GM21737 (cell line): ENCODE measurements at regions not wholly inside any gene's neighbourhood (a gene's known extent, or its start where the extent isn't known, plus 50 kb on each side); places are given as distances from the start of the nearest gene placed in this dataset.
"Not testable (repeated sequence)": the region's sequence is repeated elsewhere in the genome, so short reads cannot be mapped to it uniquely, and the experiment has no call there.

Experiments used
- ATAC-seq: cut with Tn5 transposase; IDR thresholded peaks from one replicate; pipeline ENCODE4 v1.9.1; 2021; ENCODE audit warnings: mild to moderate bottlenecking, moderate library complexity; ENCODE audit not compliant: unreplicated experiment

DNA sequence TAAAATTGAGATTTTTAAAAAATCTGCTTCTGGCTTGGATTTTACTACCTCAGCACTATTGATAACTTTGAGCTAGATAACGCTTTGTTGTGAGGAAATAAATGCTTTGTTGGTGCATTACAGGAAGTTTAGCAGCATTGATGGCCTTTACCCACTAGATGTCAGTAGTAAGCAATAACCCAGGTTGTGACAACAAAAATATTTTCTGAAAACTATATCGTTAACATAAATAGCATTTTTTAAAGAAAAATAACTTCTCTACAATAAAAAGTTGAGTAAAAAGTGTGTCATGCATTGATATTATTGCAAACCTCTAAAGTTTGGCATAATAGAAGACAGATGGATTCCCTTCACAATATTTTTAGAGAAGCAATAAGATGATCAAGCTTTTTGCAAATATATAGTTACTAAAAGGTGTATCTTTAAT lies 1246.5 kb downstream of the UQCRFS1 start:
- ATAC-seq: no peak

- ATAC-seq: no peak
Measured at GRCh38 chr19:27964185-27964584, 1248.8 kb downstream of the UQCRFS1 start.

GRCh38 chr19:27962264-27962663 lies 1250.7 kb downstream of the UQCRFS1 start:
- ATAC-seq: no peak

DNA sequence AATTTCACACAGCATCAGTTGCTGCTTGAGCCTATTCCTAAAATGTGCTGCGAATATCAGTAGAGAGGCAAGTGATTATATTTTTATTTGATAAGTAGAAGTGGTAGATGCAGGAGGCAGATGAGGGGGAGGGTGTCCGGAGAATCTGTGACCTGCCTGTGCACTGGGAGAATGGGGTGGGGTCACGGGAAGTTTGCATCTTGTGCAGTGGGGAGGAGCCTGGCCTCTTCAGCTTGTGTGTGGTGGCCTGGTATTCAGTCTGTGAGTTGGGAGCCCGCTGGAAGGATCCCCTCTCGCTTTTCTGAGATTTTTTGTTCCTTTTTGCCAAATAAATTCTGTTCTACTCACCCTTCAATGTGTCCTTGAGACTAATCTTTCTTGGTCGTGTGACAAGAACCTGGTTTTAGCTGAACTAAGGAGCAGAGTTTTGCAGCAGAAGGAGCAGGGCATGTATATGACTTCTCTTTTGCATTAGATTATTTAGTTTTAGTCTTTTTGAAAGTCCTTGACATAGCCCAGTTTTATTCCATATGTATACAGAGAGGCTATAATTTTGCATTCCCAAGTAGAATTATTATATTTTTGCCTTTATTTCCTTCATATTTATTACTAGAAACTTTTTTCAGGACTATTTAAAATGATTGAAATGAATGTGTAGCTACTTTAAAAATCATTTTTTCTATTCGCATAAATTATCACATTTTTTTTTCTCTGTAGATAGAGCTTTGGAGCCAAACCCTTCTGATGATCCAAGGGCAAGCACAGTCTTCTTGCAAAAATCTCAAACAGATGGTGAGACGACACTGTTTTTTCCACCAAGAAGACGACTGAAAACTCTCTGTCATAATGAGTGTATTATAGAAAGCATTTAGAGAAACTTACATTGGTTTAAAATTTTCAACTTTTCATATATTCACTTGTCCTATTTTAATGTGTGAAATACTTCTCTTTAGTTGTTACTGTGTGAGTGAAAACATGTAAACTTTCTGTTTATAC lies 1257.2 kb downstream of the UQCRFS1 start:
- no peak for ATAC-seq

GRCh38 chr19:27942607-27943006 lies 1270.3 kb downstream of the UQCRFS1 start:
- not testable (repeated sequence) for ATAC-seq

DNA sequence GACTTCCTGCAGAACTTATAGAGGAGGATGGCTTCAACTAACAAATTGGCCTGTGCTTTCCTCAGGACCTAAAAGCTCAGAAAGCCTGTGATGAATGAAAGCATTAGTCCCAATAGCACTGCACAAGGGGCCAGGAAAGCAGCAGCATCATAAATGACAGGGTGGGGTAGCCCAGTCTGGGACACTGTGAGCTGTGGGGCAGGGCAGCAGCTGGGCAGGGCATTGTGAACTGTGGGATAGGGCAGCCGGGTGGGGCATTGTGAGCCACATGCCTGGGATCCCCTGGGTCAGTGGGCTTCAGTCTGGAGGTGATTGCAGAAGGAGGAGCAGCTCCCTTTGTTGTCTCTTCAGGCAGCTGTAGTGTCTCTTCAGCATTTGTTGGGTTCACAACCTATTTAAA lies 1276.8 kb downstream of the UQCRFS1 start:
- ATAC-seq: no peak

DNA sequence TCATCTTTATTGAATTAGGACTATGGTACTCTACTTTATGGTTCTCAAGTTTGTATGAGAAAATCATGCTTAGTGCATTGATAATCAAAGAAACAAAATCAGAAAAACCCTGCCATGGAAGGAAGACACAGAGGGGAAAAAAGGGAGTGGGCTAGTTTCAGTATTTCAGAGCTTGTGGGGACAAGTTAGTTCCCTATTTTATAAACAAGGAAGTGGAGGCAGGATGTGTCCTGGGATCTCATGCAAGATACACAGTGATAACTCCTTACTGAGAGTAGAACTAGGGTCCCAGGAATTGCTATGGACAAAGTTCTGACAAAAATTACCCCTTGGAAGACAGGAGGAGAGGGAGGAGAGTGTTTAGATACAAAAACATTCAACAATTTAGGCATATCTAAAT lies 1277.3 kb downstream of the UQCRFS1 start:
- ATAC-seq: no peak

- ATAC-seq: no peak
Measured at GRCh38 chr19:27929399-27929798, 1283.6 kb downstream of the UQCRFS1 start.

DNA sequence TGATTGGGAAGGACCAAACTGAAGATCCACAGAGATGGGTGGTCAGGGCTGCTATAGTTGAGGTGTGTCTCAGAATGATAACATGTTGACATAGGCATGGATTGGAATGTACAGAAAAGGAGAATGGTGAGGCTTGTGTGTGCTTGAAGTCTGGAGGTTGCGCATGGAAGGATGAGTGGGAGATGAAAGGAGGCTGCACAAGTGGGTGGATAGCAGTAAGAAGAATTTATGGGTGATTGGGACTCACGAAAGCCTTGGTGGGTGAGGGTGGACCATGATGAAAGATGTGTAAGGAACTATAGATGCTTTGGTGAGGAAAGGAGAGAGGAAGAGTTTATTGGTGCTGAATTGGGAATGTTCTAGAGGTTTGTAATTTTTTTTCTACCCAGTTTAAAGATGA lies 1287.7 kb downstream of the UQCRFS1 start:
- no peak for ATAC-seq

DNA sequence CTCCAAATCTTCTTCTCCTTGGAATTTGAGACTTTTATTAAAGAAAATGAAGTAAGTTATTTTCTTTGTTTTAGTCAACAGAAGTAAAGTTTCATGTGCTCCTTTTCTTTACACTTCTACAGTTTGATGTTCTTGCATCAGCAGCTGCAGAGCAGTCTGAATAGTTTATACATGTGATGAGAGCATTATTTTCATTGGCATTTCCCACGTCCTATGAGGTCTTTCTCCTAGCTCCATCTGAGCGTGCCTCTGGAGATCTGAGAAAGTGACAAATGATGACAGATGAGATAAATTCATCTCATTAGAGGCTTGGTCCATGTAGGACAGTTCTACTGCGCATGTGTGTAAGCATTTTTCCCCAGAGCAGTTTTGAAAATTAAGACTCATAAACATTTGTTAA lies 1290.0 kb downstream of the UQCRFS1 start:
- no peak for ATAC-seq

- ATAC-seq: no peak
Measured at GRCh38 chr19:27920774-27921173, 1292.2 kb downstream of the UQCRFS1 start.

- no peak for ATAC-seq
Measured at GRCh38 chr19:27918818-27919217, 1294.1 kb downstream of the UQCRFS1 start.

DNA sequence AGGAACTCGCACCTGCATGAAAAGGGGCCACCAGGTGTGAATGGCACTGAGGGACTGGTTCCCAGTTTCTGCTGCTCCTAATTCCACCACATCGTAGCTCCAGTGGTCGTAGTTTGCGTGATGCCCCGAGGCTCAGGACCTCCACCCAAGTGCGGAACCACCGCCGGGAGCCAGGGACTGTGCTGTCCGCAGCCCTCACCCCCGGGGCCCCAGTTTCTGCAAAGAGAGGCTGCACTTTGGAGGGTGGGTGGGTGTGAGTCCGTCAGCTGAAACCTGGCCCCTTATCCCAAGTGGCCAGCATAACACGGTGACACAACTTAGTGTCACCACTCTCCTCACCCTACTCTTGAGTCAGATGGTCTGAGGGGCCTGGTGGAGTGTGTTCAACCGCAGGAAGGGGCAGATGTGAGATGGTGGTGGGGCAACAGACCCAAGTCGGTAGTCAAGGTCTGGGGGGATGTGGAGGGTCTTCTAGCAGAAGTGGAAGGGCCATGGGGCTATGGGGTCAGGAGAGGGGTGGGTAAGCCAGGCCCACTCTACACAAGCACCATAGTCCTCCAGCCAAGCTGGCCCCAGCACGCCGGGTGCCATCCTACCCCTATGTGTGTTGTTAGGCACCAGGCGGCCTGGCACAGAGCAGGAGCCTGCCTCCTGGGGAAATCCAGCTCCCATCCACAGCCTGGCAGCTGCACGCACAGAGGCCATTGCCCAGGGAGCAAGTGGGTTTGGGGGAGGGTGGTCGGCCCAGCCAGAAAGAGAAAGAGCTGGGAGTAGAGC lies 1301.6 kb downstream of the UQCRFS1 start:
- no peak for ATAC-seq

DNA sequence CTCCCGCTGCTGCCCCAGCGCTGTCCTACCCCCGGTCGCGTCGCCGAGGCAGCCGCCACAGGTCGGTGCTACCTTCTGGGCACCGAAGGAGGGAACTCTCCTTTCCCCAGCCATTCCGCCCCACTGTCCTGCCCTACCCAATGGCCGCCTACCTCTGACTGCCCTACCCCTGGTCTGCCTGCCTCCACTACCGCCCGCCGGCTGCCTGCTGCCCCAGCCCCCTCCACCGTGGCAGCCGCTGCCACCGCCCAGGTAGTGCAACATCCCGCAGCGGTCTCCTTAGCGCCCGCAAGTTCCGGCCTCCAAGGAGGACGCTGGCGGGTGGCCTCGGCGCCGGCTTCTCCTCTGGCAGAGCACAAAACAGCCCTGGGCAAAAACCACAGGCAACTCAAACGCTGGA lies 1303.1 kb downstream of the UQCRFS1 start:
- ATAC-seq: no peak

DNA sequence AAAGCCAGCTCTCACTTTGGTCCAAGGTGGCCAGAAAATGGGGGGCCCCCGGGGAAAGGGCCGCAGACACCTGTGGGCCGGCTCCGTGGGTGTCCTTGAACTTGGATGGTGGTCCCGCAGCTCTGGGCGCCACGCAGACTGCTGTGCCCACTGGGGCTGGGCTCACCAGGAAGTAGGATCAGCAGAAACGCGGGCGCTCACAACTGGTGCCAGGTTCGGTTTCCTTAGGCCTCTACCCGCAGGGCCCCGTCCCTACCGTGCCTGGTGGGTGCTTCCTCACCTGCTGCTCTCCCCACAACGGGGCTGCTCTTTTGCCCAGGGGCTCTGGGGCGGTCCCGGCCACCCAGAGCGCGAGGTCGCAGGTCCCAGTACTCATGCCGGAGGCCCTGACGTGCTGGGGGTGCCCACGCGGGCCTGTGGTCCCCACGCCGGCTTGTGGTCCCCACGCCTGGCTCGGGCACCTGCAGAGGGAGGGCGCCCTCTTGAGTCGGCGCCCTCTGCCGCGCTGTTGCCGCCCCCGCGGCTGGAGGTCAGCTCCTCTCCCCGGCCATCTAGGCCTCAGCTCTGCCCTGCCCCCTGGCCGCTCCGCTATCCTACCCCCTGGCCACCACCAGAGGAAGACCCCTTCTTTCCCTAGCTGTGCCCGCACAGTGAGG lies 1303.6 kb downstream of the UQCRFS1 start:
- no peak for ATAC-seq

- ATAC-seq: no peak
Measured at GRCh38 chr19:27906081-27906480, 1306.9 kb downstream of the UQCRFS1 start.

GRCh38 chr19:27905074-27905473 lies 1307.9 kb downstream of the UQCRFS1 start:
- no peak for ATAC-seq

GRCh38 chr19:27901078-27901477 lies 1311.9 kb downstream of the UQCRFS1 start:
- ATAC-seq: no peak

GRCh38 chr19:27896091-27896490 lies 1316.9 kb downstream of the UQCRFS1 start:
- no peak for ATAC-seq

DNA sequence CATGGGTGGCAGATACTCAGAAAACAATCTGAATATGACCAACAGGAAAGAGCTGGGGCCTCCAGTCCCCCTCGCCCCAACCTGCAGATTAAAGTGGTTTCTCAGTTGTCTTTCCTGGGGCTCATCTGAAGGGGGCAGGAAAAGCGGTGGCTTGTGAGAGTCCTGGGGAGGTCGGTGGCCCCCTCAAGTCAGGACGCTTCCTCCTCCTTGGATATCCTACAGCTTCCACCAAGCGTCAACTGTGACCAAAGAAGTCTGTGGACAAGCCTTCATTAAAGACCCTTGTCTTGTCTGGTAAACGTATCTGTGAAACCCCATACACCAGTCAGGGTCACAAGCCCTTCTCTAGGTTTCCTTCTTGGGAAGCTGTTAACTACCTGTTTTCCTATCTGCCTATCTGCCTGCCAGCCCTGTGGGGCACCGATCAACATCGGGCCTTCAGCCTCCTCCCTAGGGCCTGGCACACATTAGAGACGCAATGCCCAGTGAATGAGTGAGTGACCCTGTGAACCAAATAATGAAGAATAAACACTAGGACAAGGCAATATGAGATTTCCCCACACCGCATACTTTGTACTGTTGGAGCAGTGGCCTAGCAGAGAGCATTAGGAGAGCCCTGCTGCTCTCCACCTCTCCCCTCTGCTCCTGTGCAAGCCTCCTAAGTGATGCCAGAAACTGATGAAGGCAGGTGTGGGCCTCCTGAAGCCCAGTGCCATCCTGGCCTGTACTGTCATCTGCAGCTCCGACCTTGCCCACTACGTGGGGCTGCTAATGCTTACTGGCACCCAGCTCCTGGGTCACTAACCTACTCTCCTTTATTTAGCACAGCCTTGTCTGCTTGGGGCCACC lies 1317.8 kb downstream of the UQCRFS1 start:
- ATAC-seq: no peak
